ENCODE measurements at regions not wholly inside any gene's neighbourhood (a gene's known extent, or its start where the extent isn't known, plus 50 kb on each side); places are given as distances from the start of the nearest gene placed in this dataset.

GRCh38 chr16:6803176-6803575 is 529.5 kb upstream of the RBFOX1 start:
- no peak for TF ChIP-seq POLR2A (IDR thresholded peaks at IDR 0.05)
- TF ChIP-seq CTCF (IDR thresholded peaks at IDR 0.05), result no peak
